ENCODE measurements at regions not wholly inside any gene's neighbourhood (a gene's known extent, or its start where the extent isn't known, plus 50 kb on each side); places are given as distances from the start of the nearest gene placed in this dataset.

DNA sequence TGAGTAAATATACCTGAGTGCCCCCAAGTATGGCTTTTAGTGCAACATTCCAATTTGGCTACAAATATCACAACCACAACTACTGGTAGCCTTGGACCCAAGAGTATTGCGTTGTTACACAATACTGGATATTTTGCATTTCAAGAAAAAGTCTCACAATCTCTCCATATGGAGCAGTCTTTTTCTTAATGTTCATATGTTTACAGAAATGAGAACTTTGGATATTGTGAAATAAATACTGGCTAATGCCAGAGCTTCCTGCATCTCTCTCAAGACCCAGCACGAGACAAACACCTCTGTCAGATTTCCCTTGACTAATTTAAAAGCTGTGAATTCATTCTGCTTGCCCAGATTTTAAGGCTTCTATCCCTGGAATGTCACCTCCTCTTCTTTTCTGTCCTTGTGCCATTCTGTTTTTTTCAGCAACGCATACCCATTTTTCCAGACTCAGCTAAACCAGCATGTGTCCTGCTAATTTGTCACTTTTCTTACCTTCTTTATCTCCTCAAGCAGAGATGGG lies 136.2 kb upstream of the BACE2 start:
- no peak for TF ChIP-seq TEAD4 (IDR thresholded peaks at IDR 0.05; ENCODE audit: borderline replicate concordance, insufficient read depth)
- TF ChIP-seq, protein P1, sequence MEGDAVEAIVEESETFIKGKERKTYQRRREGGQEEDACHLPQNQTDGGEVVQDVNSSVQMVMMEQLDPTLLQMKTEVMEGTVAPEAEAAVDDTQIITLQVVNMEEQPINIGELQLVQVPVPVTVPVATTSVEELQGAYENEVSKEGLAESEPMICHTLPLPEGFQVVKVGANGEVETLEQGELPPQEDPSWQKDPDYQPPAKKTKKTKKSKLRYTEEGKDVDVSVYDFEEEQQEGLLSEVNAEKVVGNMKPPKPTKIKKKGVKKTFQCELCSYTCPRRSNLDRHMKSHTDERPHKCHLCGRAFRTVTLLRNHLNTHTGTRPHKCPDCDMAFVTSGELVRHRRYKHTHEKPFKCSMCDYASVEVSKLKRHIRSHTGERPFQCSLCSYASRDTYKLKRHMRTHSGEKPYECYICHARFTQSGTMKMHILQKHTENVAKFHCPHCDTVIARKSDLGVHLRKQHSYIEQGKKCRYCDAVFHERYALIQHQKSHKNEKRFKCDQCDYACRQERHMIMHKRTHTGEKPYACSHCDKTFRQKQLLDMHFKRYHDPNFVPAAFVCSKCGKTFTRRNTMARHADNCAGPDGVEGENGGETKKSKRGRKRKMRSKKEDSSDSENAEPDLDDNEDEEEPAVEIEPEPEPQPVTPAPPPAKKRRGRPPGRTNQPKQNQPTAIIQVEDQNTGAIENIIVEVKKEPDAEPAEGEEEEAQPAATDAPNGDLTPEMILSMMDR (IDR thresholded peaks at IDR 0.05), result no peak
- no peak for TF ChIP-seq MXI1 (IDR thresholded peaks at IDR 0.05; ENCODE audit: low read depth, low read length)
- TF ChIP-seq RXRA (IDR thresholded peaks at IDR 0.05; ENCODE audit: borderline replicate concordance, low read depth), result no peak
- TF ChIP-seq JUND (IDR thresholded peaks at IDR 0.05), result no peak

All from SK-N-SH (cell line).